Endothelial cell of umbilical vein (primary cell): ENCODE measurements at regions not wholly inside any gene's neighbourhood (a gene's known extent, or its start where the extent isn't known, plus 50 kb on each side); places are given as distances from the start of the nearest gene placed in this dataset.

ENCODE experiments used
- BruUV-seq: library from RNA; stranded (reverse); fragments of 400-500 nt; replicated peaks from 2 replicates; lab custom pipeline; 2021; lab: Mats Ljungman, UMichigan
- CTCF ChIA-PET: fragments of 300-600, 350-600 bp; sonication (Branson Sonifier 250); formaldehyde crosslinking; loops from one replicate; lab custom pipeline; 2021; ENCODE audit warnings: antibody characterized with exemption, inconsistent platforms; lab: Charles Lee
- POLR2A ChIA-PET: fragments of 300-600, 350-600 bp; sonication (Branson Sonifier 250); formaldehyde crosslinking; loops from one replicate; lab custom pipeline; 2021; ENCODE audit warnings: antibody characterized with exemption, inconsistent platforms; lab: Charles Lee
- DNase-seq: peaks from one replicate; pipeline ENCODE4 v3.0.0-alpha.2; 2011; ENCODE audit warnings: low read depth, low spot score
- FAIRE-seq: peaks from 2 replicates; lab custom pipeline; 2011; peaks lifted over from hg19 to GRCh38; lab: Jason Lieb, UNC
- H2AFZ ChIP-seq: 2 replicates; pipeline ENCODE4 v1.6.0; 2012; ENCODE audit warnings: low read depth, low read length, control low read depth, inconsistent platforms
- H3K27ac ChIP-seq: 2 replicates; pipeline ENCODE4 v1.5.1; 2011; ENCODE audit warnings: low read depth, mild to moderate bottlenecking, control low read depth, low read length, moderate library complexity; ENCODE audit not compliant: insufficient read depth
- H3K27me3 ChIP-seq, 2 experiments: 2 replicates each; pipeline versions ENCODE4 v1.6.0 to v1.6.1; 2011; ENCODE audit warnings: low read length in 2 of 2, mixed read lengths in 1 of 2; ENCODE audit not compliant: control insufficient read depth in 2 of 2, insufficient read depth in 2 of 2
- H3K36me3 ChIP-seq, 2 experiments: 2 replicates in 1 of 2; 3 replicates in 1 of 2; pipeline ENCODE4 v1.5.1; 2011; ENCODE audit warnings: low read length in 2 of 2, mild to moderate bottlenecking in 1 of 2, moderate library complexity in 1 of 2; ENCODE audit not compliant: control insufficient read depth in 2 of 2, insufficient read depth in 2 of 2; ENCODE audit errors: extremely low read depth in 1 of 2
- H3K4me1 ChIP-seq: 3 replicates; pipeline ENCODE4 v1.5.1; 2011; ENCODE audit warnings: mild to moderate bottlenecking, low read length; ENCODE audit not compliant: control insufficient read depth, insufficient read depth; ENCODE audit errors: extremely low read depth
- H3K4me2 ChIP-seq: 2 replicates; pipeline ENCODE4 v1.6.1; 2011; ENCODE audit warnings: low read length, control low read depth, mixed read lengths; ENCODE audit not compliant: insufficient read depth
- H3K4me3 ChIP-seq, 3 experiments: fragments of 200-600 bp in 1 of 3; sonication (generic), shearing (Covaris generic) in 1 of 3; replicated peaks in 1 of 3; 2 replicates each; pipeline ENCODE4 v1.5.1; 2011 to 2016; ENCODE audit warnings: control low read depth in 3 of 3, low read length in 3 of 3, mild to moderate bottlenecking in 2 of 3, inconsistent platforms in 1 of 3, low read depth in 1 of 3, moderate library complexity in 1 of 3; ENCODE audit not compliant: insufficient read depth in 1 of 3
- H3K79me2 ChIP-seq: 2 replicates; pipeline ENCODE4 v1.6.0; 2012; ENCODE audit warnings: low read length, inconsistent platforms; ENCODE audit not compliant: control insufficient read depth, insufficient read depth
- H3K9ac ChIP-seq: replicated peaks from 2 replicates; pipeline ENCODE3; 2011; ENCODE audit warnings: low read length, control low read depth; ENCODE audit not compliant: insufficient read depth; ENCODE audit errors: extremely low read depth
- H3K9me1 ChIP-seq: replicated peaks from 3 replicates; pipeline ENCODE4 v1.6.0; 2011; ENCODE audit warnings: mild to moderate bottlenecking, low read length; ENCODE audit not compliant: control insufficient read depth, insufficient read depth; ENCODE audit errors: extremely low read depth
- H3K9me3 ChIP-seq: replicated peaks from 2 replicates; pipeline ENCODE4 v1.5.1; 2012; ENCODE audit warnings: low read length, inconsistent platforms; ENCODE audit not compliant: control insufficient read depth, insufficient read depth
- H4K20me1 ChIP-seq: replicated peaks from 2 replicates; pipeline ENCODE3; 2011; ENCODE audit warnings: mild to moderate bottlenecking, low read length; ENCODE audit not compliant: control insufficient read depth, insufficient read depth; ENCODE audit errors: extremely low read depth
- CTCF ChIP-seq, 2 donors: IDR thresholded peaks; 1 replicate in 1 of 2; 2 replicates in 1 of 2; pipeline ENCODE4 v1.5.1; 2011; ENCODE audit warnings: low read length in 2 of 2, mild to moderate bottlenecking in 2 of 2, moderate library complexity in 2 of 2, control low read depth in 1 of 2, inconsistent platforms in 1 of 2, low read depth in 1 of 2; ENCODE audit not compliant: insufficient read depth in 1 of 2; ENCODE audit errors: extremely low read depth in 1 of 2
- EZH2 ChIP-seq: IDR thresholded peaks from 2 replicates; pipeline ENCODE4 v1.6.1; 2012; ENCODE audit warnings: borderline replicate concordance, low read depth, mild to moderate bottlenecking, moderate library complexity, low read length, inconsistent platforms; ENCODE audit not compliant: severe bottlenecking
- FOS ChIP-seq: IDR thresholded peaks from 2 replicates; pipeline ENCODE4 v1.6.1; 2011; ENCODE audit warnings: mild to moderate bottlenecking, low read length, moderate library complexity, borderline replicate concordance; ENCODE audit not compliant: insufficient read depth
- GATA2 ChIP-seq: IDR thresholded peaks from 2 replicates; pipeline ENCODE4 v1.7.0; 2011; ENCODE audit warnings: low read depth, mild to moderate bottlenecking, moderate library complexity, mixed read lengths, low read length; ENCODE audit not compliant: insufficient read length, insufficient read depth
- JUN ChIP-seq: IDR thresholded peaks from 2 replicates; pipeline ENCODE4 v1.6.1; 2011; ENCODE audit warnings: borderline replicate concordance, low read depth; ENCODE audit not compliant: insufficient read length, insufficient read depth
- MAX ChIP-seq: IDR thresholded peaks from 2 replicates; pipeline ENCODE4 v1.6.1; 2011; ENCODE audit not compliant: insufficient read depth, insufficient read length
- MYC ChIP-seq: IDR thresholded peaks from one replicate; pipeline ENCODE4 v1.6.1; 2011; ENCODE audit warnings: mild to moderate bottlenecking, low read depth, low read length
- POLR2A ChIP-seq: IDR thresholded peaks from 2 replicates; pipeline ENCODE4 v1.6.1; 2012; ENCODE audit warnings: low read depth, mild to moderate bottlenecking, control low read depth, low read length
- POLR2AphosphoS5 ChIP-seq: IDR thresholded peaks from 2 replicates; pipeline ENCODE4 v1.6.1; 2012; ENCODE audit warnings: low read depth, mild to moderate bottlenecking, control low read depth, low read length, moderate library complexity; ENCODE audit not compliant: insufficient read depth
- dilution Hi-C: fragments of 300-500 bp; cut with MboI; formaldehyde crosslinking; loops from one replicate; pipeline ENCODE4 v1.15.0; 2019; ENCODE audit warnings: low sequenced_read_pairs; ENCODE audit not compliant: extremely low pct_ligation_motif_present
- intact Hi-C: fragments of 100-400 bp; cut with micrococcal nuclease; formaldehyde crosslinking; loops from one replicate; pipeline ENCODE4 v1.10.0; 2022

- H3K4me1 ChIP-seq = no peaks in the 10 kb centered on the region
- H3K27me3 ChIP-seq = no peaks in the 10 kb centered on the region
- BruUV-seq = no TSS peak
- ChIA-PET CTCF (no interaction called here), POLR2A (no interaction called here)
- H4K20me1 ChIP-seq = no peaks in the 10 kb centered on the region
- H3K36me3 ChIP-seq = no peaks in the 10 kb centered on the region
- no peak overlapping the region for H3K4me2 ChIP-seq
- no peak overlapping the region for H3K4me3 ChIP-seq
- FAIRE-seq (no peak), DNase-seq (no peak)
- dilution Hi-C loops (no loop called here), intact Hi-C loops (no loop called here)
- H2AFZ ChIP-seq = no peak overlapping the region
- H3K9me1 ChIP-seq = no peaks in the 10 kb centered on the region
- no peaks in the 10 kb centered on the region for H3K9me3 ChIP-seq
- no peak for TF ChIP-seq FOS
- TF ChIP-seq GATA2 = no peak
- TF ChIP-seq CTCF (IDR thresholded peaks at IDR 0.05; ENCODE audit: extremely low read depth in 1 of 2, insufficient read depth in 1 of 2, low read depth in 1 of 2, low read length in 2 of 2) = no peak
- no peak for TF ChIP-seq JUN
- no peak for TF ChIP-seq EZH2
- TF ChIP-seq POLR2A = no peak
- no peak for TF ChIP-seq MAX
- TF ChIP-seq MYC = no peak
- TF ChIP-seq POLR2AphosphoS5 = no peak
- no peaks in the 10 kb centered on the region for H3K79me2 ChIP-seq
- H3K9ac ChIP-seq = no peak overlapping the region
- no peak overlapping the region for H3K27ac ChIP-seq
These were observed 580.3 kb upstream of the ZFP42 start for GRCh38 chr4:187415231-187415630.
